Activated CD4-positive, alpha-beta T cell treated with anti-CD3 and anti-CD28 coated beads, Interleukin-2, amount 50 U/mL, for 1 hour (primary cell): ENCODE measurements at regions not wholly inside any gene's neighbourhood (a gene's known extent, or its start where the extent isn't known, plus 50 kb on each side); places are given as distances from the start of the nearest gene placed in this dataset.

ENCODE experiments used
- DNase-seq: peaks from one replicate; pipeline ENCODE4 v3.0.0-alpha.2; 2020

GRCh38 chr11:10943968-10944367 is 86.1 kb upstream of the ZBED5 start:
- no peak for DNase-seq

GRCh38 chr11:10942620-10943019 is 84.8 kb upstream of the ZBED5 start:
- no peak for DNase-seq

GRCh38 chr11:10941871-10942270 is 84.0 kb upstream of the ZBED5 start:
- no peak for DNase-seq

GRCh38 chr11:10941414-10941813 is 83.6 kb upstream of the ZBED5 start:
- no peak for DNase-seq

- no peak for DNase-seq
Observed at GRCh38 chr11:10938650-10939387, 81.0 kb upstream of the ZBED5 start.

- no peak for DNase-seq
Observed at GRCh38 chr11:10938231-10938630, 80.4 kb upstream of the ZBED5 start.

- DNase-seq, result no peak
Observed at GRCh38 chr11:10937385-10937771, 79.5 kb upstream of the ZBED5 start.

- DNase-seq, result no peak
Observed at GRCh38 chr11:10936626-10937384, 79.0 kb upstream of the ZBED5 start.

- no peak for DNase-seq
Observed at GRCh38 chr11:10935015-10935559, 77.2 kb upstream of the ZBED5 start.

- DNase-seq, result no peak
Observed at GRCh38 chr11:10934293-10934860, 76.5 kb upstream of the ZBED5 start.

GRCh38 chr11:10933455-10934292 is 75.8 kb upstream of the ZBED5 start:
- peak; percentile 81 for DNase-seq

GRCh38 chr11:10932976-10933375 is 75.1 kb upstream of the ZBED5 start:
- DNase-seq, result no peak

- DNase-seq, result no peak
Observed at GRCh38 chr11:10931761-10932670, 74.2 kb upstream of the ZBED5 start.

- DNase-seq, result peak; percentile 40
Observed at GRCh38 chr11:10930972-10931760, 73.3 kb upstream of the ZBED5 start.

GRCh38 chr11:10930224-10930971 is 72.5 kb upstream of the ZBED5 start:
- peak; percentile 11 for DNase-seq

GRCh38 chr11:10927538-10927937 is 69.7 kb upstream of the ZBED5 start:
- no peak for DNase-seq

- DNase-seq, result no peak
Observed at GRCh38 chr11:10926801-10927211, 69.0 kb upstream of the ZBED5 start.

GRCh38 chr11:10925149-10925926 is 67.5 kb upstream of the ZBED5 start:
- no peak for DNase-seq

- DNase-seq, result no peak
Observed at GRCh38 chr11:10923882-10924281, 66.0 kb upstream of the ZBED5 start.
